GM18873 (cell line): ENCODE measurements at regions not wholly inside any gene's neighbourhood (a gene's known extent, or its start where the extent isn't known, plus 50 kb on each side); places are given as distances from the start of the nearest gene placed in this dataset.

Experiments
- ATAC-seq: cut with Tn5 transposase; IDR thresholded peaks from one replicate; pipeline ENCODE4 v1.9.1; 2021; ENCODE audit warnings: mild to moderate bottlenecking, moderate library complexity, moderate number of reproducible peaks; ENCODE audit not compliant: unreplicated experiment, low FRiP score

DNA sequence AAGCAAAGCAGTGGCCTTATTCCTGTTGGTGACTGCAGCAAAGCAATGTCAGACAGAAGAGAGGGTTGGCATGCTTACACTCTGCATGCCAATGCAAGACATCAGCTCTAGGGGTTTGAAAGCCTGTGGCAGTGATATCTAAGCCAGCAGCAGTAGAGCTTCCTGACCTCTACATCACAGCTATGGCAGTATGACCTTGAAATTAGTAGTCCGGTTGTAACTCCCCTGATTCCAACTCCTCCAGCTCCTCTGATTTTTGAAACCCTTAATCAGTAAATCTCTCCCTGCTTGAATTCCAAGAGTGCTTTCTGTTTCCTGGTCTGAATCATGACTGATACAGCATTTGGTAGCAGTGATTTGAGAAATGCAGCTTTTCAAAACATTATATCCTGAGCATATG is 60.0 kb upstream of the LRP1B start:
- ATAC-seq = no peak

DNA sequence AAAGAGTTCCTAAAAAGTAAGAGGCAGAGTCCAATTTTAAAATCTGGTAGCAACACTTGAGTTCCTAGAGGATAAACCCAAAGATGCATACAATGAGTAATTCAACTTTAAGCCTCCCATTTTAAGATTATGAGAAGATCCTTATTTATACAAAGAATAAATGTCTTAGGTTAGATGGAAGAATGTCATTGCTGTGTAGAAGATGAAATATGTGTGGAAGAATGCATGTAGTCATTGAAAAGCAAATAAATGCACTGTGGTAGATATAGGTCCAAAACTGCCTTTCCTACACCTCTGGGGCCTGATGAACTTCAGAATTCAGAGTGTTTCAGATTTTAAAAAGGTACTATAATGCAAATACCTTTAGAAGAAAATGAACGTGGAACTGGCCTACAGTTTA is 58.7 kb upstream of the LRP1B start:
- ATAC-seq = no peak

DNA sequence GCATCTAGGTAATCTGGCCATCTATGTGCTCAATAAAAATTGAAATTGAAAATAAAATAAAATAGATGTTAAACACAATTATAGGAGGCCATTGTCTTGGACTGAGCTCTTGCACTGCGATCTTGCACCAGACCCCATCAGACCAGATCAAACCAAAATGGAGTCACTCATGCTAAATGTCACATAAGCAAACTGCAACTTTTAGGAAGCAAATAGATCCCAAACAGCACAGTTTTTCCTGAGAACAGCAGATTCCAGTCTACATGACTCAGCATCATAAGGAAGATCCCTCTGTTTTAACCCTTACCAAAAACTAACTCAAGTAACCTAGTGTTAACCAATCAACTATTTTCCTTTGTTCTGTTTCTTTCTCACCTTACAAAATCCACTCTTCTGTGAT is 57.7 kb upstream of the LRP1B start:
- ATAC-seq = no peak

DNA sequence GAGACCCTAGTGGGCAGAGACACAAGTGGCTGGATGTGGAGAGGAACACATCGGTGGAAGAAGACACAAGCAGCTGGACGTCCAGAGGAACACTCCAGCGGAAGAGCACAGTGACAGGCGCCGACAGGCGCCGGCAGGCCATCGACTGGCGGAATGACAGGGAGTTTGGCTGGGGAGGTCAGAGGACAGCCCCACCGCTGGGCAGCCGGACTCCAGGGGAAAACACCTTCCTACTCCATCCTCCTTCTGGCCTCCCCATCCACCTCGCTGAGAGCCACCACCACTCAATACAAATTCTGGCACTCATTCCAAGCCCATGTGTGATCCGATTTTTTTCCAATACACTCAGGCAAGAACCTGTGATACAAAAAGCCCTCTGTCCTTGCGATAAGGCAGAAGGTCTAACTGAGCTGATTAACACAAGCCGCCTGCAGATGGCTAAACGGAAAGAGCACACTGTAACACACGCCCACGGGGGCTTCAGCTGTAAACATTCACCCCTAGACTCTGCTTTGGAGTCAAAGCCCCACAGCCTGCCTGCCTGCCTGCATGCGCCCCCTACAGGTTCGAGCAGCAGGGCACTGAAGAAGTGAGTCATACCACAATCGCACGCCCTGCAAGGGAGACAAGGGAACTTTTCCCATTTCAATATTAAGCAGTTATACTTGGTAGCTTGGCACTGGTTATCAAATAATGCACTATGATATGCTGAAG is 50.2 kb upstream of the LRP1B start:
- ATAC-seq = no peak
